Activated CD4-positive, CD25-positive, alpha-beta regulatory T cell treated with anti-CD3 and anti-CD28 coated beads, Interleukin-2, amount 50 U/mL, for 16 hours (primary cell): ENCODE measurements at regions not wholly inside any gene's neighbourhood (a gene's known extent, or its start where the extent isn't known, plus 50 kb on each side); places are given as distances from the start of the nearest gene placed in this dataset.
"Not testable (repeated sequence)": the region's sequence is repeated elsewhere in the genome, so short reads cannot be mapped to it uniquely, and the experiment has no call there.

ENCODE experiments used
- DNase-seq: peaks from one replicate; pipeline ENCODE4 v3.0.0-alpha.2; 2020; ENCODE audit warnings: low read depth, low spot score

DNA sequence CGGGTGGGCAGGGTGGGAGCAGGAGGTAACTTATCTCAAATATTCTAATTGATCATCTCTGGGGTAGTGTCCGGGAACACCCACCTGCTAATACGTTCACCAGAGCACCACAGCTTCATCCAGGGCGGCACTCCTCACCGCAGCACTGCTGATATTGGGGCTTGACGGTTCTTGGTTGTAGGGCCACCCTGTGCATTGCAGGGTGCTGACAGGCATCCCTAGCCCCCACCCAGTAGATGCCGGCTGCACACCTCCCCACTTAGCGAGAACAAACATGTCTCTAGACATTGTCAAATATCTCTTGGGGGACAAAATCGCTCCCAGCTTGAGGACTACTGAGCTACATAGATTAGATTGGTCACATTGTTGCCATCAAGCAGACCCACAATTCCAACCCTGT lies 73.9 kb upstream of the WASF3 start:
- no peak for DNase-seq

DNA sequence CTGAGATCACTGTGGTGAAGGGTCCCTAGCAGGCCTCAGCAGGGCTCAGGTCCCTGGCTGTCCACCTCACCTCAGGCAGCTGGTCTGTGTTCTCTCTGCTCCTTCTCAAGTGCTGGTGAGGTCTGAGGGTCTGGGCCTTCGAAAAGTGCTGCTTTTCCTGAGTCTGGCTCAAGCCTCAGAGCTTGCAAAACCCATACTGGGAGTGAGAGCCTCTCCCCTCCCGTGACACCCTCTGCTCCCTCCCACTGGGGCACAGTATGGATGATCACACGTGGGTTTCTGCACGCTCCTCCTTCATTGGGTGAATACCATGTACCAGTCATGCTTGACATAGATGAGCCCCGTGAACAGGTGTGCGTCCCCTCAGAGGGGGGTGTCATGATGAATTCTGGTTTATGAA lies 73.3 kb upstream of the WASF3 start:
- DNase-seq: no peak

GRCh38 chr13:26485288-26485687 lies 72.2 kb upstream of the WASF3 start:
- no peak for DNase-seq

- DNase-seq: no peak
These were observed 71.7 kb upstream of the WASF3 start for GRCh38 chr13:26485786-26486185.

DNA sequence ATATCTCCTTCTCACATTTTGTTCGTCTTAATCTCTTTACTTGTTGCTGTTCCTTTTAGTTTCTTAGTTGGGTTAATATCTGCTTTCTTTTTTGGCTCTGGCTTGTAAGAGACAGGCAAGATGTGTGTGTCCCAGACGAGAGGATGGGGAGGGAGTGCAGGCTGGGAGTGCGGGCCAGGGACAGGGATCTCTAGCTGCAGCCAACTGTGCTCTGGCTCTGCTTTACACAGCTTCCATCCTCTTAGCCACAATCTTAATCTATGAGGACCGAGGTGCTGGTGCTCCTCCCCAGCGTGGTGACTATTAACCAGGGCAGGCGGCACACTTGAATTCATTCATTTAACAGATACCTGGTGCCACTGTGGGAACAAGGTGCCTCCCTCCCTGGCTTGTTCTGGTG lies 70.9 kb upstream of the WASF3 start:
- no peak for DNase-seq

DNA sequence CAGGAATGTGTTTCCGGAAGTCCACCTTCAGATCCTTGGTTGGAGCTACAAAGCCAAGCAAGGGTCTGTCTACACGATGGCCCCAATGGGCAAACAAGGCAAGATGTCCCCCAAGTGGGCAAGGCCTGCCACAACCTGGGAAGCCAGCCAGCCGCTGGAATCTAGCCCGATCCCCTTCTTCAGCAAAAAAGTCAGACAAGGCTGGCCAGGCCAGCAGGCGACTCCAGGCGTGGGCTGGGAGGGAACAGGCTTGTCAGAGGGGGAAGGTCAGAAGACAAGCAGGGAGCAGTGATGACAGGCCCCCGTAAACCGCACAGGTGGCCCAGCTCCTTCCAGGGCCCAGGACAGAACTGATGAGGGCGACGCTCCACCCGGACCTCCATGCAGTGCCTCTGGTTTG lies 69.7 kb upstream of the WASF3 start:
- DNase-seq: no peak

- no peak for DNase-seq
These were observed 69.1 kb upstream of the WASF3 start for GRCh38 chr13:26488236-26489003.

DNA sequence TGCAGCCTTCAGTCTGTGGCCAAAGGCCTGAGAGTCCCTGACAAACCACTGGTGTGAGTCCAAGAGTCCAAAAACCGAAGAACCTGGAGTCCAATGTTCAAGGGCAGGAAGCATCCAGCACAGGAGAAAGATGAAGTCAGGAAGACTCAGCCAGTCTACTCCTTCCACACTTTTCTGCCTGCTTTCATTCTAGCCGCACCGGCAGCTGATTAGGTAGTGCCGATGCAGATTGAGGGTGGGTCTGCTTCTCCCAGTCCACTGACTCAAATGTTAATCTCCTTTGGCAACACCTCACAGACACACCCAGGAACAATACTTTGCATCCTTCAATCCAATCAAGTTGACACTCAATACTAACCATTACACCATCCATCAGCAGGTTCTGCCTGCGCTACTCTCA lies 65.2 kb upstream of the WASF3 start:
- not testable (repeated sequence) for DNase-seq

DNA sequence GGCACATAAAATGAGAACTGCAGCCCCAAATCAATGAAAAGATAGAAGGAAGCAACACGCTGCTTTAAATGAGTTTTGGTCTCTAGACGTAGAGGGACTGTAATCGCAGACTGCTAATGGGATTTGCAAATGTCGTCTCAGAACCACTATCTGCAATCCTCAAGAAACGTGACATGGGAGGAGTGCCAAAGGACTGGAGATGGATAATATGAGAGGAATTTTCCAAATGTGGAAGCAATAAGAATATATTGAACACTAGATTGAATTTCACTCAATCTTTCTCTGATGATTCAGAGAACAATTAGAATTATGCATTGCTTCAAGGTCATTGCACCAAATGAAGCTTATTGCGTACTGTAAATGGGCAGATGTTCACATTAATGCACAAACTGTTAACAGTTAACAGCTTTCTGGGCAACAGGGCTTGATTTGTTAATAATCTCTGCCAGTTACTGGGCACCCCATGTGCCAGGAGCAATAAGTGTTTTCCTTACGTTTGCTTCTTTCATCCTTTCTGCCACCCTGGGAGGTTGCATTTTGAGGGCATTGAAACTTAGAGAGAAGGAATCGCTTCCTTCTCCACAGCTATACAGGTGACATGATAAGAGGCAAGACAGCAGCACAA lies 62.8 kb upstream of the WASF3 start:
- no peak for DNase-seq

DNA sequence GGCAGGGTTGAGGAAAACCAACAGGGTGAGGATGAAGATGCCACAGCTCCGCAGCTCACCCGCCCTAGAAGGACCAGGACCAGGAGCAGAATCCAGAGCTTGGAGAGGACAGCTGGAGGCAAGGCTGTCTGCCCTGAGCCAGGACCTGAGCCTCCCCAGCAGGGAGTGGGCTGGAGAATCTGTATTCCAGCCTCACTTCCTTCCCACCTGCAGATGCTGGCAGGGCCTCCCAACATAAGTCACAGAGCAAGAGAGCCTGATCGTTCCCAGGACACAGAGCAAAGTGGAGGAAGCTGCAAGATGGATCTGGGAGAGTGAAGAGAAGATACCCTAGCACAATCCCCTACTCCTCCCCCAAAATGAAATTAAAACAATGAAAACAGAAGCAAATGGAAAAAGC lies 61.7 kb upstream of the WASF3 start:
- no peak for DNase-seq

DNA sequence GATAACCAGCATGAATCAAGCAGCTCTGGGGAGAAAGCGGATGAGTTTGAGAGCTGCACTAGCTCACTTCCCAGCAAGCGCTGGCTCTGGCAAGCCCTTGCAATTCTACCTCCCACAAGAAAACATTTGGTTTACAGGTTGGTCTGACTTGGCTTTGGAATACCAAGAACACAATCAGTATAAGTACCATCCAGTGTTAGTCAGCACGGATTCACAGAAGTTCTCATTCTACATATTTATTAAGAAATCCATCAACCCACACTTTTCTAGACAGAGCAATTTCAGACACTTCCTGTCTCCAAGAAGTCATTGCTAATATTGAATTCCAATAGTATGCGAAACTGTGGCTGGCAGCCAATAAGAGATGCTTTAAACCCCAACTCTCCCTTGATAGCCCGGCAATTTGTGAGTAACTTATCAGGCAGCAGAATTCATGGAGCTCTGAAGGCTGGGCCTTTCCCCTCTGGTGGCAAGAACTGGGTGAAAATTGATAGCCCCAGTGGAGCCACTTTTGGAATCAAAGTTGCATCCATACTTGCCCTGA lies 59.4 kb upstream of the WASF3 start:
- DNase-seq: no peak

DNA sequence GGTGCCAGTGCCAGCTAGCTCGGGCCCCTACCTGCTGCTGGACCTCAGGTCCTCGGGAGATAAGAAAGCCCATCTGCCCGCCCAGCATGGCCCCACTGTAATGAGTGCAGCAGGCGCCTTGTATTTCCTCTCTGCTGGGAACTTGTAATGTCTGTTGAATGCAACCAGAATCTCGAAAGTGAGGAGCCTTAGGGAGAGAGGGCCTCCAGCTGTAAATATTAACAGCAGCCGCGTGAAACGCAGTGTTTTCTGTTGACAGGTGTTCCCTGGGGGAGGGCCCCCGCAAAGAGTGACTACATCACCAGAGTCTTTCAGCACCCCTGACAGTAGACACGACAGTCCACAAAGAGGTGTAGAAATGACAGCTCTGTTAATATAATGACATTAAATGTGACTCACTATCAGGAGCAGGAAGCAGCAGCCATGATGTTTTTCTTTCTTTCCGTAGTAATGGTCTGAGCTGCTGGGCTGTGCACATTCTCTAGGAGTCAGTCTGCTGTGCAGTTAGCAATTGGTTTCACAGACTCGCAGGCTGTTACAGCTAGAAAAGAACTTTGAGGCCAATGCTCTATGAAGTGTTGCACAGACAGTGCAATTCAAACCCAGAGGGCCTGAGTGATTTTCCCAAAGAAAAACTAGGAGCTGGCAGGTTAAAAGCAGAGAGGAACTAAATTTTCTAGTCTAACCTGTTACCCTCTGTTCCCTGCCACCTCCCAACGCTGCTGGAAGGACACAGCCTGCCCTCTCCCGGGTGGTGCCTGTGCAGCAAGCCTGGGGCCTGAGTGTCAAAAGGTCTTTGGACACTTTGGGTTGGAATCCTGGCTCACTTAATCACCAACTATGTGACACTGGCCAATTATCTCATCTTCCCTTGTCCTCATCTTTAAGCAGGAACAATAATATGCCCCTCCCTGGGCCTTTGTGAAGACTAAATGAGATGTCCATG lies 58.6 kb upstream of the WASF3 start:
- DNase-seq: no peak

GRCh38 chr13:26500618-26501320 lies 56.7 kb upstream of the WASF3 start:
- no peak for DNase-seq

- no peak for DNase-seq
These were observed 55.8 kb upstream of the WASF3 start for GRCh38 chr13:26501641-26502040.

GRCh38 chr13:26502826-26503225 lies 54.7 kb upstream of the WASF3 start:
- DNase-seq: no peak

- no peak for DNase-seq
These were observed 53.5 kb upstream of the WASF3 start for GRCh38 chr13:26503826-26504594.
